GM19035 (cell line): ENCODE measurements at regions not wholly inside any gene's neighbourhood (a gene's known extent, or its start where the extent isn't known, plus 50 kb on each side); places are given as distances from the start of the nearest gene placed in this dataset.

ENCODE experiments used
- ATAC-seq: cut with Tn5 transposase; IDR thresholded peaks from one replicate; pipeline ENCODE4 v1.9.1; 2021; ENCODE audit not compliant: unreplicated experiment

DNA sequence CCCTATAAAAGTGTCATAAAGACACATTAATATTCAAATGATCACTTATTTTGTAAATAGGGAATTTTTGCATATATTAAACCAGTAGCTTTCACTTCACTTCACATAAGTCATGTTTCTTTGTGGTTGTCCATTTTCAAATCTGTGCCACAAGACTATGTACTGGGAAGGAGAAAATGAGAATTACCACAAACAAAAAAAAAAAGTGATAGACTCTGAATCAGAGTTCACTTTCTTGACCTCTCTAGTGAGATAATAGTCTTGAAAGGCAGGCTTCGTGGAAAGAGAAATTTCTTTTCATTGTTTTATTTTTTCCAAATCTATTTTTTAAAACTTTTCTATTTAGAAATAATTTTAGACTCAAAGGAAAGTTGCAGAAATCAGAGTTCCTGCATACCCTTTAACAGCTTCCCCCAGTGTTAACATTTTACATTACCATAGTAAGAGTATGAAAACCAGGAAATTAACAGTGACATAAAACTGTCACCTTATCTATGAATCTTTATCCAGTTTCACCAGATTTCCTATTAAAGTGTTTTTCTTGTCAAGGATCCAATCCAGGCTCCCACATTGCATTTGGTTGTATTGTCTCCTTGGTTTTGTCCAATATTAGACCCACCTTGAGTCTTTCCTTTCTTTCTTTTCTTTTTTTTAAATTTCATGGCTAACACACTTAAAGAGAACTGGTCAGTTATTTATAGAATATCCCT lies 215.4 kb upstream of the PGRMC2 start:
- ATAC-seq = no peak

DNA sequence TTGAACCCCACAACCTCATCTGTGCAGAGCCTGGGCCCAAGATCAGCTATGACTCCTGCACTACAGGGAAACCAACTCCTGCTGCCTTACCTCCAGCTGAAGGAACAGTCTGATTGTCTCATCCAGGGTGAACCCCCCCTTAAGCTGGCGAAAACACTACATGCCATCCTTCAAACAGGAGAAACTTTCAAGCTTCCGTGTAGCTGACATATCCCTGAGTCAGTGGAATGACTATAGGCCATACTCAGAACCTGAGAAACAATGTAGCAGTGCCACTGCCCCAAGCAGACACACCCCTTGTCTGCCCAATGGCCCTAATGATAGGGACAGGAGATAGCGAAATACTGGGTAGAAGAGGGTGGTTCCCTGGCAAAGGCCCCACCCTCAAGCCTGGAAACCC lies 213.6 kb upstream of the PGRMC2 start:
- ATAC-seq = no peak

DNA sequence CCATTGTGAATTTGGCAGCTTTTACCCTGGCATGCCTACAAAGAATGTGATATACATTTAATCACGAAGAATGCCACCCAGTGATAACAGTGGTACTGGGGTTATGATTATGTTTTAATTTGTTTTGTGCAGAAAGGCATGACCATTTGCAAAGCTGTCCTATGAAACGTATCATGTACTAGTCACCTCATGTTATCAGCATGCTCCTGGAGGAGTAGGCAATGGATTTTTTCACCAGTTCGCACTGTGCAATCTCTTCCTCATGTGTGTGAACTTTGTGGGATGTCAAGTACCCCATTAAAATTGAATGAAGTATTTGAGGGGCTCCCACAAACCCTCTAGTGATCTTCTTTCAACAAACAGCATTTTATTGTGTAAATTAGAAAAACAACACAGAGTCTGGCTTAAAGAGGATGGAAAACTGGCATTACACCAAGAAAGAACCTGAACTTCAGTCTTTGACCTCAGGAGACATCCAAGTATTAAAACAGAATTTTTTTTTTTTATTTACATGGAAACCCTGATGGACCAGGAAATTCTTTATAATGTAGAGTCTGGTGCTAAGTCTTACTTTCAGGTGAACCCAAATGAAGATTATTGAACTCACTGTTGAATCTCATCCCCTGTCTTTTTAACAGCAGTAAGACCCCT lies 200.6 kb upstream of the PGRMC2 start:
- no peak for ATAC-seq

DNA sequence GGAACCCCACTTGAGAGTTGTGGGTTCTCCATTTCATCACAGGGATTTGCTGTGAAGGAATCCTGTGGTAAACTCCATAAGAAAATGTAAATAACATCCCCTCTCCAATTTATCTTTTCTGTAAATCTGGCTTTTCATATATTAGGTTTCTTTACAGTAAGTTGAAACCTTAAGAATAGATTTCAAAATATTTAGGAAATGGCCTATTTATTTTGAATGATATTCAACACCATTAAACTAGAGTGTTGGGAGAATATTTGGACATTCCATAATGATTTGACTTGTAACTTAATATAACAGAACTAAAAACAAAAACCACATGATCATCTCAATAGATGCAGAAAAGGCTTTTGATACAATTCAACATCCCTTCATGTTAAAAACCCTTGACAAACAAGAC lies 197.3 kb upstream of the PGRMC2 start:
- no peak for ATAC-seq

DNA sequence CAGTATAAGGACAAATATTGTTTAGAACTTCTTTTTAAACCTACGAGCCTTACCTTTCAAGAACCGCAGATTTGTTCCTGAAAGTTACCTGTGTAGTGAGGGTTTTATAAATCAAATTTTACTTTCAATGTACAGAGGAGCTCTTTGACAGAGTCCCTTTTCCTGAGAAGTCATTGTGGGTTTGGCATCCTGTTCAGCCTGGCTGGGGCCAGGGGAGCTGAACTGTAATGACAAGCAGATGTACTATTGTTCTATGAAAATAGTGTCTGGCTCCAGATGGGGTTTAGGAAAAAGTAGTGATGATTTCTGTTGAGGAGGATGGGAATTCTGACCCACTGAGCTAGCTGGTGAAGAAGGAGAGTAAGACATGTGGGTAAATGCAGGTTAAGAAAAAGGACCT lies 196.2 kb upstream of the PGRMC2 start:
- no peak for ATAC-seq

DNA sequence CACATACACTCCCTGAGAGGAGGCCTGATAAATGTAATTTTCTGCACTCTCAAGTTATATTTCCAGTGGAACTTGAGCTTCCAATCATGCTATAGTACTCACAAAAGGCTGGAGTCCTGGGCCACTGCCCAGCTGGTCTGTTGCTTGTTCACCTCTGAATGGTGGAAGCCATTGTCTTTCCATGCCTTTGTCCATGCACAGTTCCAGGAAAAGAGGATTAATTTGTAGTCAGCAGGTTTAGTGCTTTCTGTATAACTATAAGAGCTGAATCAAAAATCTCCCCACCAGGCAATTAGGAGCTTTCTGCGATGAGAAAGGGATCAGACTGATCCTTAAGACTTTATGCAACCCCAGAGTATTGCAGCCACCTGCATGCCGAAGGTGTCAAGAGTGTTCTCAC lies 195.4 kb upstream of the PGRMC2 start:
- no peak for ATAC-seq

DNA sequence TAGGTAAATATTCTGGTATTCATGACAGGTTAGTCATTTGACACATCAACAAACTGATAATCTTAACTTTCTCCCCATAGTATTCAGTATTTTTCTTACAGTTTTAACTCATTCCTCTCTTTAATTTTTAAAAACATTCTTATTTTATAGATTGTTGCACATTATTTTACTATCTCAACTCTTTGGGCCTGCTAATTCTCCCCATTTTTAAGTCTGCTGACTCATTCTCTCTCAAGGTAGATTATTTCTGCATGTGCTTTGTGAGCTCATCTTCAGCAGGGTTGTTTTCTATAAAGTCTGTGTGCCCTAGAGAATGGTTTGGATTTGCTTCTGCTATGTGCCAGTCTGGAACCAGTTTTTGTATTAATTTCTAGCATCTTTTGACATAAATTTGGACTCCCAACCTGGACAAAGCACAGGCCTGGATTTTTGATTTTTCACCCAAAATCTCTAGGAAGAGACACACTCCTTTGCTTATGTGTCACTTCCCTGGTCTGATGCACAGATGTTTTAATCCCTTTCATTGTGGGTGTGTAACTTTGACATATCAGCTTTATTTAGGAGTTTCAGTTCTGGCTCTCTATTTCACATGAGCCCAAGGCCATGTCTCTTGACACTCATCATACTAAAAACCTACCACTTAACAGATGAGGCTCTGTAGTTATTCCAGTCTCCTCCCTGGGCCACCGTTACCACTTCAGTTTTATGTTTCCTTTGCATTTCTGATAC lies 194.3 kb upstream of the PGRMC2 start:
- ATAC-seq = no peak

DNA sequence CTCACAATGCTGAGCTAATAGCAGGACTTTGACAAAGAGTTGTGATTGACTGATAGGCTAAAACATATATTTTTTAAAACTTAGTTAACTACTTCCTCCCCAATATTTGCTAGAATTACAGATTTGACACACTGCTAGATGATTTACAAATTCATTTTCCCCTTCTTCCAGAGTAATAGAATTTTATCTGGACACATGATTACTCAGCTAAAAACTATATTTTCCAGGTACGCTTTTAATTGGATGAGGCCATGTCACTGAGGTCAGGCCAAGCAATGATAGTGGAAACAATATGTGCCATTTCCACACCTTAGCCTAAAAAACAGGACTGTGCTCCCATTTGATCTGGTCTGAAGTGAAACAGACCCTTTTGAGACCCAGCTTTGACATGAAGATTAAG lies 193.3 kb upstream of the PGRMC2 start:
- no peak for ATAC-seq

DNA sequence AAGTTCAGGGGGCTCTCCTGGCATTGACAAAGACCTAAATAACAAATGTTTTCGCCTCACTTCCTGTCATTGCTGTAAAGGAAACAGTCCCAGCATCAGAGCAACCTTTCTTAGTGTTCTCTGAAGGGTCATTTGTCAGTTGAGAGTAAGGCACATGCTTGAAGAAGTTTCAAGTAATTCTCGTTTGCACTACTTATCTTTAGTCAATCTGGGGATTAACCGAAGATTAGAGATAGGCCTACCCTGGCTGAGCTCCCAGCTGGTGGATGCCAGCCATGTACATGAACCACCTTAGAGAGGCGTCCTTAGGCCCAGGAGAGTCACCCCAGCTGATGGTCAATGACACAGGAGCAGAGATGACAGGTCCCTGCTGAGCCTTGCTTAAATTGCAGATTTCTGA lies 189.9 kb upstream of the PGRMC2 start:
- ATAC-seq = no peak

DNA sequence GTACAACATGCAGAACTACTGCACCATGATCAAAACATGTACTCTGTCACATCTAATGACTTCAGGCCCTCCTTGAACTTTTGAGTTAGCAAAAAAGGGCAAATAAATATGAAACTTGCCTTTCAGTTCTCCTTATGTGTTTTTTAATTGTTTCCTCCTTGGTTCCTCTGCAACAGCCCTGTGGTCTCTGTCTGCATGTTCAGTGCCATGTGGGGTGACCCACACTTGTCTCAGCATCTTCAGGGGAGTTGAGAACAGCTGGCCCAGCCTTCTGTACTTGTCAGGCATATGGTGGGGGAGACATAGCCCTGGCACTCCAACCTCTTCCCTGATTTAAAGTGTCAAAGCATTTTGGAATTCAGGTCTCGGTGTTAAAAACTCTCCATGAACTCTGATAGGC lies 188.0 kb upstream of the PGRMC2 start:
- ATAC-seq = no peak

DNA sequence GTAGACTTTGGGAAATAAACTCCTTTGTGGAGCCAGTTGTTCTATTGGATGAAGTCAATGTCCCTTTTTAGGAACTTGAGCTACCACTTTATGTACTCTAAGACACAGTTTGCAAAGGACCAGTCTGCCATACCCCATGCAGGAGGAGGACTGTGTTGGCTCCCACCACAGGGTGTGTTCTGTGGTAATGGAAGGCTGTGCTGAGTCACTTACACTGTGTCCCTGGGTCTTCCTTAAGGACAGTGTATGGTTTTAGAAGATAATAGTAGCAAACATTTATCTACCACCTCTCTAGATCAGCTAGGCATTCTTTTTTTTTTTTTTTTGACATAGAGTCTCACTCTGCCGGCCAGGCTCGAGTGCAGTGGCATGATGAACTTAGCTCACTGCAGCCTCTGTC lies 184.0 kb upstream of the PGRMC2 start:
- ATAC-seq = no peak

DNA sequence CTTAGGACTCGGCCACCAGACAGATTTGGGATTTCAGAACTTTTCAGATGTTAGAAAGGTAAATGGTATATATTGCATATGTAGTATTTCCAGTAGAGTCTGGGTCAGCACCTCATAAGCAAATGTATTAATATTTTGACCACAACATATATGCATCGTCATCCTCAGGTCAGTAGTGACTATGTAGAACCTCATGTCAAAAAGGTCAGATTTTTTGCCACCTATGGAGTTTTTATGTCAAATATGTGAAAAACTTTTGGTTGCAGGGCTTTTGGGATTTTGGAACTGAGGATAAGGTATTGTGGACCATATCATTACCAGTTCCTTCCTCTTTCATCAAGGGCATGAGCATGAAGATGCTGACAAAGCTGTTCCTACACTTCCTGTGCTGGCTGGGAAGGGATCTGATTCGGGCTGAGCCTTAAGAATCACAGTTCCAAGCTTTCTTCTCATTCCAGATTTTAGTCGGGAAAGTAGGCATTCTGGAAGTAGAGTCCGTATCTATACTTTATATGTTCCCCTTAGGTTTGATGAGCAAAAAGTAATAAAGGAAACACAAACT lies 183.0 kb upstream of the PGRMC2 start:
- ATAC-seq = no peak

DNA sequence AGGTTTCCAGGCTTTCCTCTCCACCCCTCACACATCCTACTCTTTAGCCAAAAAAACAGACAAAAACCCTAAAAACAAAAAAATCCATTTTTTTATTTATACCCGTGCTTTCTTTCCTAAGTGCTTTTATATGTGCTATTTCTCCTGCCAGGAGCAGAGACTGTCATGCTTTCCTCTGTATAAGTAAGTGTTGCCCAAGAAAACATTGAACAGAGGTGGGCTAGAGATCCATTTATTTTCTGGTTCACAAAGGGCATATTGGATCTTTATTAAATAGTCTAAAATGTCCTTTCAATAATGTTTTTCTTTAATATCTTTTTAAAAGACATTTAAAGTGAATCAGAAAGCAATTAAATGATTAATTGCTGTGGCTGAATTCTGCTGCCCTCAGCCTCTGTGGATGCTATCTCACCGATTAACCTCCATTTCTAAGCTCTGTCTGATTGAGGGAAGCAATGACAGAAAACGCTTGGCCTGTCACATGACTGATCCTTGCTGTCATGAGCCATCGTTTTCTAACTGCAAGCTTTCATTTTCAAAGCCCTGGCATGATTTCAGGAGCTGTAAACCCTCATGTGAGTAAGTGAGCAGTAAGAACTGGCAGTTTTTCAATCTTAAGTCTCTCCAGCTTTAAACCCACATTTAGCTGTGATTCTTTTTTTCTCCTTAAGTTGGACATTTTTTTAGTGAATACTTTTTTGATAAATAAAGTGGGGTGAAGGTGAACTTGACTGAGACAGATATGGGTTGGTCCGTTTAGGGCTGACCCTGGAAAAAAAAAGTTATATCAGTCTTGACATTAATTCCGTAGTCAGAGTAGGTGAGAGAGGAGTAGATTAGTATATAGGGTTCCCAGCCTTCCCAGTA lies 180.7 kb upstream of the PGRMC2 start:
- no peak for ATAC-seq

DNA sequence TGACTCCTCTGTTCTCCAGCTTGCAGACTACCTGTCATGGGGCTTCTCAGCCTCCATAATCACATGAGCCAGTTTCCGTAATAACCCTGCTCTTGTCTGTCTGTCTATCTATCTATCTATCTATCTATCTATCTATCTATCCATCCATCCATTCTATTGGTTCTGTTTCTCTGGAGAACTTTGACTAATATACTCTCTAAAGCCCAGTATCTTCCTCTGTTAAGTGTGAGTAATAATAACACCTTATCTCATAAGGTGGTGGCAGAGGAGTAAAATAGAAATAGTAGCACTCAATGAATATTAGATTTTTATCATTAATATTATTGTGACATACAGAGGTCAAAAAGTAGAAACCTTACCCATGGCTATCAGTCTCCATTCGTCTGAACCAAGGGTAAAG lies 177.9 kb upstream of the PGRMC2 start:
- no peak for ATAC-seq

DNA sequence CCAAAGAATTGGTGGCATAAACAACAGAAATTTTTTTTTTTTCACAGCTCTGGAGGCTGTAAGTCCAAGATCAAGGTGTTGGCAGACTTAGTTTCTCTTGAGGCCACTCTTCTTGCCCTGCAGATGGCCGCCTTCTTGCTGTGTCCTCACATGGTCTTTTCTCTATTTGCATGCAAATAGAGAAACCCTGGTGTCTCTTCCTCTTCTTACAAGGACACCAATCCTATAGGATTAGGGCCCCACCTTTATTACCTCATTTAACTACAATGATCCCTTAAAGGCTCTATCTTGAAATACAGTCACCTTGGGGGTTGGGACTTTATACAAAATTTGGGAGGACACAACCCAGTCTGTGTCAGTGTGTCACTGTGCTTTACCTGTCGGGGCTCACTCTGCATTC lies 175.4 kb upstream of the PGRMC2 start:
- ATAC-seq = no peak

DNA sequence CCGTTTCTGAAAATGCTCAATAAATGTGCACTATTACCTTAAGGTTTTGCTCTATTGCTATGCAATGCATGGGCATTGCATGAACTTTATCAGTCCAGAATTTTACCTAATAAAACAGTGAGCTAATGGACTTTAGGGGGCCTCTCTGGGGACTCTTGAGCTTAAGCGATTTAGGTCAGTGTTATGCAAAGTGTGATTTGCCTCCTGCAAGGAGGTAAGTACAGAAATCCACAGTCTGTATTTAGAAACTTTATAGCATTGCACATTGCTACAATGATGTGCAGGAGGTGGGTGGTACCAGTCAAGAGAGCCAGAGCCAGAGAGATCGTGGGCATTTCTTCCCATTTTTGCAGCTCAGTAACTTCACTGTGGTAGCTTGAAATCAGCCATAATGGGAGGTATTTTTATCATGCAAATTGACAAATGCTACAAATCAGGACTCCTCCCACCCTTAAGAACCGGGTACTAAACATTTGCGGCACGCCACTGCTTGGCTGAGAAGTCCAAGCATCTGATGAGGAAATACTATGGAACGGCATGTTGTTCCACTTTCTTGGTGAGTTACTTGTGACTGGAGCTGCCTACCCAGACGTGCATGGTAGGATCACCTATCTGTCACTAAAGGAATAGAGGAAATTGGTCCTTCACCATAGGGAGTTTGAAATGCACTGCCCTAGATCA lies 174.6 kb upstream of the PGRMC2 start:
- ATAC-seq = no peak

DNA sequence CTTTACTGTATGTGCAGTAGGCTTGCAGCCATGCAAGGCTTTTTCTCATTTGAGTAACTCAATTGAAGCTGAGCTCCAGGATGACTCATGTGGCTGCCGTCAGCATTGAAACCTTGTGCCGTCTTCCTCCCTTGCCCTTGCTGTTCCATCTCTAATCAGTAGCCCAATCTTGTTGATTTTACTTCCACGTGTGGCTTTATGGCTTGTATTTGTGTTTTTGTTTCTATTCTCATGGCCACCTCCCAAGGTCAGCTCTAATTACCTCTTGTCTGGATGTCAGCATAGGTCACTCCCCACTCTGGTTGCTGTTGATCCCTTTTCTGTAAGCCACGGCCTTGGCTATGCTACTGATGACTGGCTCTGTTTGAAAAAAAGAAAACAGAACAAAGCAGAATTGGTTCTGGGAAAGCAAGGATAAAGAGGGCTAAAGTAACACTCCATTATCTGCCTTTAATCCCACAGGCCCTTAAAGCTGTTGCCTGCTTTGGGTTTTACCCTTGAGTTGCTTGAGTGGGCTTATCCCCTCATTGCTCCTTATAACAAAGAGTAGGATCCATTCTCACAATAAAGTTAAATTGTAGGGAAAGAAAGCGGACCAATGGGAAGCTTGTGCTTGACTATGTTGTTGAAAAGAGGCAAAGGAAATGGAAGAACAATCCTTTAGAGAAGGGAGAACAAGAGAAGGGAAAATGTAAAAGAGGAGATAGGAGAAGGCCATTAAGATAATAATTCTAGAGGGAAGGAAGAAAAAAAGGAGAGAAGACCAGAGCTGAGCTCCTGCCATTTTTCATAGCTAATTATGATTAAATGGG lies 173.9 kb upstream of the PGRMC2 start:
- ATAC-seq = no peak

DNA sequence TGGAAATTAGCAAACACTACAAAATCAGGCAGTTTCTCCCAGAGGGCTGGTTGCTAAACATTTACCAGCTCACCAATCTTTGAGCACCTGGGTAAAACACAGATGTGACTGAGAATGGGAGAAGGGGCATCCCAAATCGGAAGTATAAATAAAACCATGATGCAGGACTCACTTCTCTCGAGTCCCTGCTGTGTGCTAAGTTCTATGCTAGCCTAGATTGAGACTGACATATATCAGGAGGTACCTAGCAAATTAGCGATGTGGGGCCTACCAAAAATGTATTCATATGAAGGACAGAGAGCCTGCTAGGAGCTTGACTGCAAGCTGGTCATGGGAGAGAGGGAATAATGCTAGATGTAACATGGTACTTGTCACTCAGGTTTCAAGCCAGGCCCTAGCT lies 171.9 kb upstream of the PGRMC2 start:
- ATAC-seq = no peak

DNA sequence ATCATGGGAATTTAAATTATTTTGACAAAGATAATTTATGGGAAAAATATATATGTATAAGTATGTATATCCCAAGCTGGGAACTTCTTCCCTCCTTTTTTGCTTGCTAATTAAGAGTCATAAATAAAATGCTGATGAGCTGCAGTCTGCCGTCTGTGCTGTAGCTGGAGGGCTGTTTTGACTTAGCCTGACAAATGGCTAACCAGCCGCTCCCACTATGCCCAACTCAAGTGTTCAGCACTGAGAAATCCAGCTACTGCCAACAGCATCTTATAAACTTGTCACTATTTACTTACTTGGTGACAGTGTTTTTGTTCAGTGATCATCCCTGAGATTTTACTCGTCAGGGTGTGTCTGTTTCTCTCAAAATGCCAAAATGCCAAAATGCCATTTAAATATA lies 171.2 kb upstream of the PGRMC2 start:
- no peak for ATAC-seq

DNA sequence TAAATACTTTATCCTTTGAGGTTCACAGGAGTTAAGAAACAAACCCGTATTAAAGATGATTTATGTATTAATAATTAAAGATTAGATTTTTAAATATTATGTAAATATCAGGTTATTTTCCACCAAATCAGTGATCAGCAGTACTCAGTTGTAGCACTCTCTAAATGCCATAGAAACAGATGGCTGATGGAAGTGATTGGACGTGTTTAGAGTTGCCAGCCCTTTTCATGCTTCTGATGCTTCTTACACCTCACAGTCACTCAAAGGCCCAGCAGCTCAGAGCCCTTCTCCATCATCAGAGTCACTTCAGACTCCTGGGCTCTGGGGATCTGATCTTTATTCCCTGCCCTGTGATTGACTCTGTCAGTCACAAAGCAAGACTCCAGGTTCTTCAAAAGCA lies 170.1 kb upstream of the PGRMC2 start:
- ATAC-seq = no peak
